ENCODE measurements at regions not wholly inside any gene's neighbourhood (a gene's known extent, or its start where the extent isn't known, plus 50 kb on each side); places are given as distances from the start of the nearest gene placed in this dataset.

DNA sequence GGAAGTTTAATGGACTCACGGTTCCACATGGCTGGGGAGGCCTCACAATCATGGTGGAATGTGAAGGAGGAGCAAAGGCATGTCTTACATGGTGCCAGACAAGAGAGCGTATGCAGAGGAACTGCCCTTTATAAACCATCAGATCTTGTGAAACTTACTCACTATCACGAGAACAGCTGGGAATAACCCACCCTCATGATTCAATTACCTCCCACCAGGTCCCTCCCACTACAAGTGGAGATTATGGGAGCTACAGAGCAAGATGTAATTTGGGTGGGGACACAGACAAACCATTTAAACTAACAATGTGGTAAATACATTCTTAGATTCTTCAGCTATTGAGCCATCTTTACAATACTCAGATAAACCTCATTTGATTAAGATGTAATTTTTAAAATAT lies 176.1 kb downstream of the SH3BP4 start:
- no peaks in the 10 kb centered on the region for H3K4me1 Mint-ChIP-seq
- CTCF ChIA-PET: interaction anchor here (1.3 kb wide), 1 partner anchor 11 kb away, joined by 3 read pairs; no protein-coding TSS in a partner anchor

DNA sequence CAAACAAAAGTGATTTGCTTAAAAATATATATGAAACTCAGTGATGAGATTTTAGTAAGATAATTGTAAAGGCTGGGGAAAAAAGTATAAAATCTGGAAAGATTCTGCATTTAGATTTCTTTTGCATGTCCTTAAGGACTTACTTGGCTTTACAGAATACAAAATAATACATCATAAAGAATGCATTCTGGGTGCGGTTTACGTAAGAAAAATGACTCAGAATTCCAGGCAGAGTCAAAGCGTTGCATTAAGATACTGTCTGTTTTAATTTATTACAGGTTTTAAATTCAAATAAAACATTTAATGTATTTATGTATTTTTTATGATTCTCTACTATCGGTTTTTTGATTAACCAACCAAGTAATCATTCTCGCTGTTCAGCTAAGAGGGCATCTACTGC lies 178.0 kb downstream of the SH3BP4 start:
- Mint-ChIP-seq H3K27ac (no peak overlapping the region), H3K27me3 (peaks cover 39% of the 10 kb centered on the region), H3K4me3 (no peak overlapping the region), H3K36me3 (ENCODE audit: low read depth) (no peaks in the 10 kb centered on the region), H3K4me1 (no peaks in the 10 kb centered on the region), H3K9me3 (no peaks in the 10 kb centered on the region)
- CTCF ChIA-PET: no interaction called here
- POLR2A ChIA-PET: no interaction called here
- intact Hi-C loops (cut with micrococcal nuclease): no loop called here
- DNase-seq: no peak
- ATAC-seq (ENCODE audit: low read depth): no peak
- TF ChIP-seq, protein P1, sequence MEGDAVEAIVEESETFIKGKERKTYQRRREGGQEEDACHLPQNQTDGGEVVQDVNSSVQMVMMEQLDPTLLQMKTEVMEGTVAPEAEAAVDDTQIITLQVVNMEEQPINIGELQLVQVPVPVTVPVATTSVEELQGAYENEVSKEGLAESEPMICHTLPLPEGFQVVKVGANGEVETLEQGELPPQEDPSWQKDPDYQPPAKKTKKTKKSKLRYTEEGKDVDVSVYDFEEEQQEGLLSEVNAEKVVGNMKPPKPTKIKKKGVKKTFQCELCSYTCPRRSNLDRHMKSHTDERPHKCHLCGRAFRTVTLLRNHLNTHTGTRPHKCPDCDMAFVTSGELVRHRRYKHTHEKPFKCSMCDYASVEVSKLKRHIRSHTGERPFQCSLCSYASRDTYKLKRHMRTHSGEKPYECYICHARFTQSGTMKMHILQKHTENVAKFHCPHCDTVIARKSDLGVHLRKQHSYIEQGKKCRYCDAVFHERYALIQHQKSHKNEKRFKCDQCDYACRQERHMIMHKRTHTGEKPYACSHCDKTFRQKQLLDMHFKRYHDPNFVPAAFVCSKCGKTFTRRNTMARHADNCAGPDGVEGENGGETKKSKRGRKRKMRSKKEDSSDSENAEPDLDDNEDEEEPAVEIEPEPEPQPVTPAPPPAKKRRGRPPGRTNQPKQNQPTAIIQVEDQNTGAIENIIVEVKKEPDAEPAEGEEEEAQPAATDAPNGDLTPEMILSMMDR (IDR thresholded peaks at IDR 0.05): no peak

More for the DNA sequence above, 176.1 kb downstream of the SH3BP4 start:
- POLR2A ChIA-PET: no interaction called here
- no peak overlapping the region for H3K27ac Mint-ChIP-seq
- TF ChIP-seq, protein P1 (IDR thresholded peaks at IDR 0.05): no peak
- H3K36me3 Mint-ChIP-seq (ENCODE audit: low read depth): no peaks in the 10 kb centered on the region
- no peaks in the 10 kb centered on the region for H3K9me3 Mint-ChIP-seq
- intact Hi-C loops (cut with micrococcal nuclease): no loop called here
- ATAC-seq (ENCODE audit: low read depth) (no peak), DNase-seq (no peak)
- no peak overlapping the region for H3K4me3 Mint-ChIP-seq
- peaks cover 40% of the 10 kb centered on the region for H3K27me3 Mint-ChIP-seq

DNA sequence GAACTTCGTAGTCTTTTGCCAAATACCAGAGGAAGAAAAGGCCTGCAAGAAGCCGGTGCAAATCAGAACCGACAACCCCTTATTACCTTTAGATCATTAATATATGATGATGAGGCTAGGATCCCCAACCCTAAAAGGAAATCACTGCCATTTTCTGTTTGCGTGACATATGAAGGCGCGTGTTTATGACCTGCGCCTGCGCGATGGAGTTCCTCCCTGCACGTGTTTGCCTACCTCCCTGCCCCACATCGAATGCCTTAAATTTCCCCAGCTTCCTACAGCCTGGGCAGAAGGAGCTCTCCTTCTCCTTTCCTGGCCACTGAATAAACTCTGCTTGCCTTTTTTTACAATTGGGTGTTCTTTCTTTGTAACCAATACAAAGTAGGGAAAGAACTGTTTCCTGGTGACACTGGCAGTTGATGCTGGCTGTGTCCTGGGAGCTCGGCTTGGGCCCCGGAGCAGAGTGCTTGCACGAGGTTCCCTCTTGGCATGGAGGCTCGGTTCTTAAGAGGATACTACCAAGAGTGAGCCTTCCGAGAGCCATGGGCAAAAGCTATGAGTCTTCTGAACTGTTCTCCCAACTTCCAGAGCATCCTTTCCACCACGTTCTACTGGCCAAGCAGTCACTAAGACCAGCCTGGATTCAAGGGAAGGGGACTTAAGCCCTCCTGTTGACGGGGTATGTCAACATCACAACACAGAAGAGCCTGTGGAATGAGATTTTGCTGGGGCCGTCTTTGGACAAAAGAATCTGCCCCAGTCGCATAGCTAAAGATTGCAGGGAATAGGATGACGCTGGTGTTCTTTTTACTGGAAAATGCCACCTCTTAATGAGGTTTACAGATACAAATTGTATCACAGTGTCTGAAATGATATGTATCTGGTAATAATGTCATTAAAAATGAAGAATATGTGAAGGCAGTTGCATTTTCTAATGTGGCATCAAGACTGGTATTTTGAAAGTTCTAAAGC lies 179.8 kb downstream of the SH3BP4 start:
- CTCF ChIA-PET: no interaction called here

DNA sequence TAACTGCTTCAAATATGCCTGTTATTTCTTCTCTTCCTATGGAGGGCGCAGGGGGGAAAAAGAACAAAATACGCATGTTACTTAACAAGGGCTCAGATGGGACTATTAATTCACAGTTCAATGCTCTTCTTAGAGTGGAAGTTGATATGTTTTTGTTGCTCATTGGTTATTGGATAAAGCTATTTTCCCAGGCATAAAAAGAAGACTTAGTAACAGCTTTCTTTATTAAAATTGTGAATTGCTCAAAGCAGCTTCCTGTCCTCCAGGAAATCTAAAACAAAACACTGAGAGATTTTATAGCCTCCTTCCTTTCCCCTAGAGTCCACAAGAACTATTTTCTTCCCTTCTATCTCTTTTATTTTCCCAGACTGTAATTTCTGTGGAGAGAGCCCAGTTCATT lies 180.8 kb downstream of the SH3BP4 start:
- CTCF ChIA-PET: no interaction called here
- ATAC-seq (ENCODE audit: low read depth): no peak
- H3K4me1 Mint-ChIP-seq: peaks cover 2% of the 10 kb centered on the region
- peaks cover 37% of the 10 kb centered on the region for H3K27me3 Mint-ChIP-seq
- no peak for DNase-seq
- POLR2A ChIA-PET: no interaction called here
- TF ChIP-seq, protein P1 (IDR thresholded peaks at IDR 0.05): no peak
- intact Hi-C loops (cut with micrococcal nuclease): no loop called here
- H3K4me3 Mint-ChIP-seq: no peak overlapping the region
- no peaks in the 10 kb centered on the region for H3K9me3 Mint-ChIP-seq
- H3K36me3 Mint-ChIP-seq (ENCODE audit: low read depth): no peaks in the 10 kb centered on the region
- H3K27ac Mint-ChIP-seq: no peak overlapping the region

More for the DNA sequence above, 179.8 kb downstream of the SH3BP4 start:
- no peaks in the 10 kb centered on the region for H3K36me3 Mint-ChIP-seq (ENCODE audit: low read depth)
- ATAC-seq (ENCODE audit: low read depth) (no peak), DNase-seq (no peak)
- peaks cover 42% of the 10 kb centered on the region for H3K27me3 Mint-ChIP-seq
- H3K4me3 Mint-ChIP-seq: no peak overlapping the region
- intact Hi-C loops (cut with micrococcal nuclease): no loop called here
- TF ChIP-seq, protein P1 (IDR thresholded peaks at IDR 0.05): no peak
- POLR2A ChIA-PET: no interaction called here
- no peaks in the 10 kb centered on the region for H3K9me3 Mint-ChIP-seq
- peaks cover 2% of the 10 kb centered on the region for H3K4me1 Mint-ChIP-seq
- no peak overlapping the region for H3K27ac Mint-ChIP-seq

DNA sequence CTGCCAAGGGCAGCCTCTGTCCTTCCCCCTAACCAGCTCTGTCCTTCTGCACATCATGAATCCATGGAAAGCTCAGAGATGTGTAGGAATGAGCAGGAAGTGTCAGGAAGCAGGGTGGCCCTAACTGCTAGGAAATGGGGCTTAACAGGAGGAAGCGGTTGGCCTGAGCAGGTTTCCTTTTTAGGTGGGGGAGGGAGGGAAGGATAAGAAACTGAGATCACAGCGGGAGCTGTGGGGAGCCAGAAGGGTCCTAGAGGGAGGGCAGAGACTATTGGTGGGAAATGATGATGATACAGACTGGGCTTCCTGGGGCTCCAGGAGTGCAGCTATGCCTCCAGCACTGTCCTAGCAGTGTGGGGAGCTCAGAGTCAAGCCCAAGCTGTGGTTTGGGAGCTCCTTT lies 182.0 kb downstream of the SH3BP4 start:
- DNase-seq (no peak), ATAC-seq (ENCODE audit: low read depth) (no peak)
- H3K27me3 Mint-ChIP-seq: peaks cover 42% of the 10 kb centered on the region
- TF ChIP-seq, protein P1 (IDR thresholded peaks at IDR 0.05): no peak
- intact Hi-C loops (cut with micrococcal nuclease): no loop called here
- H3K36me3 Mint-ChIP-seq (ENCODE audit: low read depth): no peaks in the 10 kb centered on the region
- peaks cover 2% of the 10 kb centered on the region for H3K4me1 Mint-ChIP-seq
- H3K27ac Mint-ChIP-seq: no peak overlapping the region
- no peaks in the 10 kb centered on the region for H3K9me3 Mint-ChIP-seq
- no peak overlapping the region for H3K4me3 Mint-ChIP-seq
- ChIA-PET POLR2A (no interaction called here), CTCF (interaction anchor here (0.6 kb wide), 1 partner anchor 1795 kb away, joined by 3 read pairs; no protein-coding TSS in a partner anchor)
